ENCODE measurements at regions not wholly inside any gene's neighbourhood (a gene's known extent, or its start where the extent isn't known, plus 50 kb on each side); places are given as distances from the start of the nearest gene placed in this dataset.

GRCh38 chr12:123054371-123054770, 73.9 kb downstream of the ARL6IP4 start:
- TF ChIP-seq POLR2A (IDR thresholded peaks at IDR 0.05; ENCODE audit: low read length) (no peak), GATA1 (IDR thresholded peaks at IDR 0.05; ENCODE audit: low read depth, low read length) (no peak)
